GM21390 (cell line): ENCODE measurements at regions not wholly inside any gene's neighbourhood (a gene's known extent, or its start where the extent isn't known, plus 50 kb on each side); places are given as distances from the start of the nearest gene placed in this dataset.

Experiments
- ATAC-seq: cut with Tn5 transposase; IDR thresholded peaks from one replicate; pipeline ENCODE4 v1.9.1; 2021; ENCODE audit not compliant: unreplicated experiment

GRCh38 chrX:20438871-20439526 is 172.3 kb upstream of the RPS6KA3 start:
- no peak for ATAC-seq

DNA sequence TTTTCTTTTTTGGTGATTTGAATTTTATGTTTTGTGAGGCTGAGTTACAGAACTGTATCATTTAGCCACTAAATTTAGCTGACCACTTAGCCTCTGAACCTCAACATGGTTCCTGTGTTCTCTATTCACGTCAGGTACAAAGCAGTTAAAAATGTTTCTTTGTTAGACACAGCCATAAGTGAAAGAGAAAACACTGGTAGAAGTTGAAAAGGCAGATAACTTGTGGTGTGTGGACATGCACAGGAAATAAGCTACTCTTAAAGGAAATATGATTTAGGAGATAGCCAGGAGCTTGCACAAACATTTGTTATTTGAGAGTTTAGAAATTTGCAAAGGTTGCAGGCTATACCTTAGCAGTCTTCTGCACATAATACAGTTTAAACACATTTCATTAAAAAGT is 171.0 kb upstream of the RPS6KA3 start:
- peak; percentile 56 for ATAC-seq

- no peak for ATAC-seq
Measured at GRCh38 chrX:20435913-20436312, 169.2 kb upstream of the RPS6KA3 start.

DNA sequence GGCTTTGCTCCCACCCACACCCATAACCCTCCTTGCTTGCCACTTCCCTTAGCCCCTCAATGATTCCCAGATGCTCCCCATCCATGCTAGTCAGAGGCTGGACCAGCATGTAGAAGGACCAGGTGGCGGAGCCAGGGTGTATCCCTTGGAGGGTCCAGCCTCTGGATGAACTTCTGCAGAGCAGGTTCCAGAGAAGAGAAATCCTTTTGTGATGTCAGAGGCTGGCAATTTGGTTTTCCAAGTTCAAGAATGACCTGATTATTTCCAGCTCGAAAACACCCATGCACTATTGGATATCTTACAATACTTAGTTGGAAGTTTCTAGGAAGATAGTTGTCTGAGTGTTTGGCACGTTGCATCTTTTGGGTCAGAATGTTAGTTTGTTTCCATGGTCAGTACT is 168.3 kb upstream of the RPS6KA3 start:
- ATAC-seq, result no peak

- no peak for ATAC-seq
Measured at GRCh38 chrX:20433388-20433775, 166.7 kb upstream of the RPS6KA3 start.

- ATAC-seq, result peak; percentile 65
Measured at GRCh38 chrX:20432746-20433387, 166.2 kb upstream of the RPS6KA3 start.

DNA sequence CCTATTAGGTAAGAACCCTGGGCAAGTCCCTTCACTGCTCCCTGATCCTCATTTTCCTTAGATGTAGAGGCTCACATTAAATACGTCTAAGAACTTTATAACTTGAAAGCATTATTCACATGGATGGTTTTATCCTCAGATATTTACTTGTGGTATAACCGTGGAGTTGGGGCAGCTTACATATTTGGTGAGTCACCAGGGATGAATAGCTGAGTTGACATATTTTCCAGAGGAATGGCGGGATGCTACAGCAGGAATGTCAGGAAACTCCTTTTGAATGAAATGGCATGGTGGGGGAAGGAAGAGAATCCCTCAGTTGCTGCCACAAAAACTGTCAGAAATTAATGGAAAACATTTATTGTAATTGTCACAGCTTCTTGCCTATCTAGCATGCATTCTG is 165.3 kb upstream of the RPS6KA3 start:
- ATAC-seq, result no peak

DNA sequence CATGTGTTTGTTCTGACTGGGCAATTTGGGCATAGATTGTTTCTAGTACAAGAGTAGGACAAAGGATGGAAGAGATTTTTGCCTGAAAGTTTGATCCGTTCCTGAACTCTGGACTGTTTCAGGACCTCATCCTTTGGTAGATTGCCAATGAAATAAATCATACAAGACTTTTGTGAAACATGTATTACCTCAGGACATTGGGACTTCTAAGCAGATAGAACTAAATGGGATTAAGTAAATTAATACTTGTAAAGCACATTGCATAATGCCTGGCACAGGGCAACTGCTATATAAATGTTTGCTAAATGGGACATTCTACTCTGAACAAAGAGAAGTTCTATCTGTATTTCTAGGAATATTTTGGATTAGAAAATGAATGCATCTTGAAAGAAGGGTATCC is 164.8 kb upstream of the RPS6KA3 start:
- ATAC-seq, result no peak

DNA sequence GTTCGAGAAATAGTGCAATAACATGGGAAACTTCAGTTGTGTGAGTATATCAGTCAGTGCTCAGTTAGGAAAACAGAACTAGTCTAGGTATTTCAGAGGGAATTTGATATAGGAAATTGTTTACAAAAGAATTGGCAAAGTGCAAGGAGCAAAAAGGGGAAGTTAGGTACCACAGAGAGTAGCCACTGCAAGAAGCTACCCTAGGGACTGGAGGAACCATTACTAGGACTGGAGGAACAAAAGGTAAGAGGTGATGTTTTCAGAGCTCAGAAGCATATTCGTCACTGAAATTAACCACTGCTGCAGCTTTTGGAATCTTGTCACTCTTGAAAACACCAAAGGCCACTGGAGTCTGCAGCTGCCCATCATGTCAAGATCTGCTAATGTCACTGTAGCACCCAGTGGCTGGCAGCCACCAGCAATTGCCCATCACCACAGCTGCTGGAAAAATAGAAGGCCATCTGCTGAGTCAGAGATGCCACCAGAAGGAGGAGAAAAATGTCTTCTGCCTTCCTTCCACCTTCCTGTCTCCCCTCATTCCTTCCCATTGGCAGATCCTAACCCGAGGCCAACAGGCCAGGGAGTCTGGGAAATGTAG is 160.6 kb upstream of the RPS6KA3 start:
- peak; percentile 64 for ATAC-seq

GRCh38 chrX:20421697-20422096 is 155.0 kb upstream of the RPS6KA3 start:
- ATAC-seq, result no peak

DNA sequence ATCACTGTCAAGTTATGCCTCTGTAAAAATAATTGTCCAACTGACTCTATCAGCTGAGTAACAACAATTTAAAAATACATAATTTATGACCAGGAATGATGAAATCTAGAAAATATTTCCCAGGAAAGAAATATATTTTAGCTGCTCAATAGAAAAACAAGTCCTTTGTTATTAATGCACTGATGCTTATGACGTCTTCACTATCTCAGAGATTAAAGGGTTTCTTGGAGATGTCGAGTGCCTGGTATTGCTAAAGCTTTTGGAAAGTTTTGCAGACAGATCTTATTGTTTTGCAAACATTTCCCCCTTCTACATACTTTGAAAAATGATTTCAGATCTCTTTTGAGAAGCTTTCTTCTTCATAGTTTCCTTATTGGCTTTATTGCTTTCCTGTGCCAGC is 154.6 kb upstream of the RPS6KA3 start:
- no peak for ATAC-seq

DNA sequence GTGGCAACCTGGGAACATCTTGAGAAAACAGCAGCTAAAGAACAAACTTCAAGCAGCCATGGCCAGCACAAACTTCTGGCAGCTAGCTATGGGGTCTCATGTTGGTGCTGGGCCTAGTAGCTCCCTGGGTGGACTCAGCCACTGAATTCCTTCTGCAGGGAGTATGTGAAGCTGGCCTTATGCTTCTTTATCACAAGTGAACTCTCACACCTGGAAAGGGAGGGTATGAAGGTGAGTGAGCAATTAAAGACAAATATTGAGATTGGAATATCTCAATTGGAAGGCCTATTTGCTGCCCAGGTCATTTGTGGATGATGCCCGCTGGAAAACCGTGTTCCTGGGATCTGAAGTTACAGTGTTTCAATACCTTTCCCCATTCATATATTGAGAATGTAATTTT is 153.3 kb upstream of the RPS6KA3 start:
- no peak for ATAC-seq

GRCh38 chrX:20418379-20419150 is 151.9 kb upstream of the RPS6KA3 start:
- peak; percentile 63 for ATAC-seq

DNA sequence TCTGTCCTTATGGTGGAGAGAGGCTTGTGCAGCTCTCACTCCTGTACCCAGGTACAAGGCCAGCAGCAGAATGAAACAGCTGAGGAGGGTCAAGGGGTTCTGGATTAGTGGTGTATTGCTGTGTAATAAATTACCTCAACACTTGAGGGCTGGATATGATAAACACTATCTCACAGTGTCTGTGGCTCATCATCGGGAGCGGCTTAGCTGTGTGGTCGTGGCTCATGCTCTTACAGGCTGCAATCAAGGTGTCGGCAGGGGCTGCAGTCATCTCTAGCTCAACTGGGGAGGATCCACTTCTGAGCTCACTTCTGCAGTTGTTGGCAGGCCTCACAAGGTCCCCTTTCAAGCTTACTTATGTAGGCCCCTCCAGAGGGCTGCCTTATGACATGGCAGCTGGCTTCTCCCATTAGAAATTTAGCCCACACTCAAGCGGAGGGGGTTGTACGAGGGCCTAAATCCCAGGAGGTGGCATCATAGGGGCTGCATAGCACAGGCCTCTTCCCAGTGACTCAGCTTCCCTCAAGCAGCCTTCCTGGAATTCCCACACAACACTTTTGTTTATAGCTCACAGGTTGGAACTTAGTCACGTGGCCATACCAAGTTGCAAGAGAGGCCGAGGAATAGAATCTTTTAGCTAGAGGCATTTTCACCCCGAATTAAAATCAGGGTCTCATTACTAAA is 148.2 kb upstream of the RPS6KA3 start:
- no peak for ATAC-seq

DNA sequence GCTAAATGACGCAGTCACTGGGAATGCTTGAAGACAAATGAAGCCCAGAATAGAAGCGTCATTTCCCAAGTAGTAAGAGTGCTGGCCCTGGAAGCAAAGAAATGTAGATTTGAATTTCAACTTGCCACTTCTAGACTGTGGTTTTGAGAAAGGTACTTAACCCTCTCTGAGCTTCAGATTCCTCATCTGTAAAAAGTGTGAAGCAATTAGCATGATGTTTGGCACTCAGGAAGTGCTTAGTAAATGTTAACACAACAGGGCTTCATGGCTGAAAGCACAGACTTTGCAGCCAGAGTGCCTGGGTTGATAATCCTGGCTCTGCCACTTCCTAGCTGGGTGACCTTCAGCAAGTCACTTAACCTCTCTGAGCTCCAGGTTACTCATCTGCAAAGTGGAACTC is 147.4 kb upstream of the RPS6KA3 start:
- ATAC-seq, result no peak

GRCh38 chrX:20412871-20413486 is 146.3 kb upstream of the RPS6KA3 start:
- ATAC-seq, result peak; percentile 81

DNA sequence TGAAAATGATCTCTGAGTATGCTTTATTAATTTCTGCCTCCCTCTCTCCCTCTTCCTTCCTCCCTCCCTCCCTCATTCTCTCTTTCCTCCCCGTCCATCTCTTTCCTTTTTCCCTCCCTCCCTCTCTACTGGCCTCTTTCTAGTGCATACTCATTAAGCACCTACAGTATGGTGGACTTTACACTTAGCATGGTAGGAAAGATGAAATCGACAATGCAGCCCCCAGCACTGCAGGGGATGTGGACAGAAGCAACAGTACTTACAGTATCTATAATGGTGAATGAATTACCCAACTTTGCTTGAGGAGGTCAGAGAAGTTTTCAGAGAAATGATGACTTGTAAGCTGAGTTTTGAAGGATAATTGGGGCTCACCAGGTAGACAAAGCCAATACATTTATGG is 143.8 kb upstream of the RPS6KA3 start:
- no peak for ATAC-seq

- no peak for ATAC-seq
Measured at GRCh38 chrX:20409991-20410390, 143.3 kb upstream of the RPS6KA3 start.

DNA sequence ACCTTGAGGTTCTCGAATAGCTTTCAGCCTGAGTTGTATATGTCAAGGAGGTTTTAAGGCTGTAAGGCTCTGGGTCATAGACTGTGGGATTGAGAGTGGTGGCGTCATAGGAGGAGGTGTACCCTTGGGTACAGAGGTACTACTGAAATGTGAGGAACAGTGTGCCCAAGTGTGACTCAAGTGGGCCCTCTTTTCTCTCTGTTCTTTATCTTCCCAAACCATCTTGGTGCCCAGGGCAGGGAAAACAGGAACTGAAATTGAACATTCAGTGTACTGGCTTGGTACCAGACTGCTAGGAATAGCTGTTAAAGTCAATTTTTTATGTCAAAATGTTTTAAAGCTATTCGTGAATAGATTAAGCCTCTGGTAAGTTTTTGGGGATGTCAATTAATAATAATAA is 136.2 kb upstream of the RPS6KA3 start:
- ATAC-seq, result no peak

DNA sequence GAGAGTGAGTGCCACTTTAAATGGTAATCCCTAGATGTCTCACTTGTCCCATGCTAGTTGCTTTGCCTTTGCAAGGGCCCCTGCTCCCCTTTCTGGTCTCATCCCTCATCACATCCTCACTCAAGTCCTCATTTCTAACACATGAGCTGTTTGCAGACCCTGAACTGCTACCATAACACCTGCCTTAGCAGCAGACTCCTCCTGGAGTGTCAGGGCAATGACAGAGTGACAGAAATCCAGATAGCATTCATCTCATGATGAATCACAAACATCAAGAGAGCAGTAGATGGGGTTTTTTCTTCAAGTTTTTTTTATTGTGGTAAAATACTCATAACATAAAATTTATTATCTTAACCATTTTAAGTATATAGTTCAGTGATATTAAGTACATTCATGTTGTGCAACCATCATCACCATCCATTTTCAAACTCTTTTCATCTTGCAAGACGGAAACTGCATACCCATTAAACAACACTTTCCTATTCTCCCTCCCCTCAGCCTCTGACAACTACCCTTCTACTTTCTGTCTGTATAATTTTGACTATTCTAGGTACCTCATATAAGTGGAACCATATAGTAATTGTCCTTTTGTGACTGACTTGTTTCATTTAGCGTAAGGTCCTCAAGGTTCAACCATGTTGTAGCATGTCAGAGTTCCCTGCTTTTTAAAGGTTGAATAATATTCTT is 133.2 kb upstream of the RPS6KA3 start:
- no peak for ATAC-seq
